Omental fat pad (tissue), 3 donors: ENCODE measurements at regions not wholly inside any gene's neighbourhood (a gene's known extent, or its start where the extent isn't known, plus 50 kb on each side); places are given as distances from the start of the nearest gene placed in this dataset.
A peak's percentile ranks its signal among the peaks of the same experiment; 100 is the strongest.

ENCODE experiments used
- ATAC-seq: fragments of 150-250 bp; one replicate; pipeline ENCODE4 v1.9.1; 2016; ENCODE audit warnings: mild to moderate bottlenecking, moderate library complexity; ENCODE audit not compliant: low FRiP score
- DNase-seq: peaks from one replicate; pipeline ENCODE4 v3.0.0-alpha.2; 2019; ENCODE audit warnings: low spot score
- CTCF ChIP-seq, 3 donors: fragments of 450-650 bp; IDR thresholded peaks; one replicate each; pipeline ENCODE4 v1.5.1; 2016 to 2017; ENCODE audit warnings: antibody characterized with exemption in 3 of 3, mild to moderate bottlenecking in 3 of 3, moderate library complexity in 2 of 3

GRCh38 chr7:68917041-68917651 lies 681.1 kb upstream of the AUTS2 start:
- ATAC-seq = no peak
- TF ChIP-seq CTCF (IDR thresholded peaks at IDR 0.05) = no peak
- no peak for DNase-seq

- TF ChIP-seq CTCF (IDR thresholded peaks at IDR 0.05) = no peak
- DNase-seq (no peak), ATAC-seq (no peak)
These were observed 679.7 kb upstream of the AUTS2 start for GRCh38 chr7:68918621-68919020.

GRCh38 chr7:68922850-68923249 lies 675.4 kb upstream of the AUTS2 start:
- no peak for ATAC-seq
- TF ChIP-seq CTCF (IDR thresholded peaks at IDR 0.05) = no peak
- DNase-seq = no peak

- ATAC-seq (no peak), DNase-seq (no peak)
- TF ChIP-seq CTCF (IDR thresholded peaks at IDR 0.05) = no peak
These were observed 673.0 kb upstream of the AUTS2 start for GRCh38 chr7:68925241-68925640.

- no peak for TF ChIP-seq CTCF (IDR thresholded peaks at IDR 0.05)
- DNase-seq = no peak
- ATAC-seq = peak; percentile 85
These were observed 668.5 kb upstream of the AUTS2 start for GRCh38 chr7:68929781-68930261.

- ATAC-seq (no peak), DNase-seq (no peak)
- TF ChIP-seq CTCF (IDR thresholded peaks at IDR 0.05) = no peak
These were observed 661.7 kb upstream of the AUTS2 start for GRCh38 chr7:68936471-68937035.

- DNase-seq (no peak), ATAC-seq (no peak)
- no peak for TF ChIP-seq CTCF (IDR thresholded peaks at IDR 0.05)
These were observed 660.1 kb upstream of the AUTS2 start for GRCh38 chr7:68938151-68938550.
